Gastrocnemius medialis (tissue), 4 donors: ENCODE measurements at regions not wholly inside any gene's neighbourhood (a gene's known extent, or its start where the extent isn't known, plus 50 kb on each side); places are given as distances from the start of the nearest gene placed in this dataset.

Source experiments
- ATAC-seq, 2 donors: fragments of 150-250 bp; one replicate each; pipeline ENCODE4 v1.9.1; 2016
- DNase-seq, 2 donors: peaks; one replicate each; pipeline ENCODE4 v3.0.0-alpha.2; 2019
- H3K27ac ChIP-seq, 4 donors: fragments of 200-600 bp; sonication (generic); 1 replicate in 1 of 4; 2 replicates in 3 of 4; pipeline ENCODE4 v1.5.1; 2016 to 2018; ENCODE audit warnings: mild to moderate bottlenecking in 2 of 4, moderate library complexity in 1 of 4
- H3K27me3 ChIP-seq, 3 donors: fragments of 200-600 bp; sonication (generic) in 2 of 3; 1 replicate in 1 of 3; 2 replicates in 2 of 3; pipeline versions ENCODE4 v1.5.1 to v1.6.0; 2016 to 2019; ENCODE audit warnings: mild to moderate bottlenecking in 1 of 3, moderate library complexity in 1 of 3
- H3K36me3 ChIP-seq, 2 donors: fragments of 200-600 bp; sonication (generic) in 1 of 2; one replicate each; pipeline ENCODE4 v1.5.1; 2017 to 2018
- H3K4me1 ChIP-seq, 2 donors: fragments of 200-600 bp; sonication (generic) in 1 of 2; one replicate each; pipeline ENCODE4 v1.5.1; 2016 to 2017; ENCODE audit warnings: mild to moderate bottlenecking in 2 of 2
- H3K4me3 ChIP-seq, 4 donors: fragments of 200-600 bp; sonication (generic) in 3 of 4; 1 replicate in 1 of 4; 2 replicates in 3 of 4; pipeline ENCODE4 v1.5.1; 2016 to 2019; ENCODE audit warnings: mild to moderate bottlenecking in 2 of 4
- H3K9me3 ChIP-seq, 3 donors: fragments of 200-600 bp; sonication (generic) in 2 of 3; 1 replicate in 1 of 3; 2 replicates in 2 of 3; pipeline ENCODE4 v1.5.1; 2016 to 2019
- CTCF ChIP-seq, 5 experiments: fragments of 450-650 bp in 3 of 5; fragments of 200-600 bp in 2 of 5; sonication (generic) in 2 of 5; IDR thresholded peaks in 4 of 5; conservative IDR thresholded peaks in 1 of 5; 1 replicate in 4 of 5; 2 replicates in 1 of 5; pipeline ENCODE4 v1.5.1; 2016 to 2019; ENCODE audit warnings: antibody characterized with exemption in 5 of 5, mild to moderate bottlenecking in 3 of 5, moderate library complexity in 3 of 5
- POLR2A ChIP-seq, 2 donors: fragments of 450-650 bp; IDR thresholded peaks; one replicate each; pipeline ENCODE4 v1.6.1; 2017; ENCODE audit warnings: antibody characterized with exemption in 2 of 2, mild to moderate bottlenecking in 2 of 2, moderate library complexity in 2 of 2
- in situ Hi-C, 4 donors: fragments of 200-750 bp; cut with MboI; loops; one replicate each; pipeline versions ENCODE4 v1.15.0 to v1.8.0; 2017; ENCODE audit warnings: low sequenced_read_pairs in 4 of 4
- intact Hi-C: fragments of 100-400 bp; cut with DNase I; formaldehyde crosslinking; loops from one replicate; pipeline ENCODE4 v1.15.1; 2023; ENCODE audit warnings: low total_unique reads

GRCh38 chr3:104632947-104633346 is 733.8 kb upstream of the ALCAM start:
- ATAC-seq, result no peak
- no peaks in the 10 kb centered on the region for H3K27me3 ChIP-seq
- no peak for DNase-seq
- H3K4me1 ChIP-seq, result no peaks in the 10 kb centered on the region
- H3K36me3 ChIP-seq, result no peaks in the 10 kb centered on the region
- intact Hi-C loops (no loop called here), in situ Hi-C loops (loop anchor here in 1 of 4 donors (25.0 kb wide), 1 partner anchor 104 kb away; no protein-coding TSS in a partner anchor)
- TF ChIP-seq CTCF (IDR thresholded peaks at IDR 0.05 in 4 of 5, conservative IDR thresholded peaks at IDR 0.05 in 1 of 5) (no peak), POLR2A (IDR thresholded peaks at IDR 0.05) (no peak)
- no peak overlapping the region for H3K27ac ChIP-seq
- H3K9me3 ChIP-seq, result no peaks in the 10 kb centered on the region
- H3K4me3 ChIP-seq, result no peak overlapping the region

- intact Hi-C loops, result no loop called here
- Histone ChIP-seq H3K27me3 (no peaks in the 10 kb centered on the region), H3K4me1 (no peaks in the 10 kb centered on the region), H3K9me3 (no peaks in the 10 kb centered on the region), H3K4me3 (no peak overlapping the region), H3K27ac (no peak overlapping the region), H3K36me3 (no peaks in the 10 kb centered on the region)
- TF ChIP-seq CTCF (IDR thresholded peaks at IDR 0.05 in 4 of 5, conservative IDR thresholded peaks at IDR 0.05 in 1 of 5), result no peak
- TF ChIP-seq POLR2A (IDR thresholded peaks at IDR 0.05), result no peak
- DNase-seq, result no peak
- no peak for ATAC-seq
- in situ Hi-C loops, result loop anchor here in 1 of 4 donors (25.0 kb wide), 1 partner anchor 101 kb away; no protein-coding TSS in a partner anchor
These were observed 730.7 kb upstream of the ALCAM start for GRCh38 chr3:104635872-104636580.

GRCh38 chr3:104642827-104643226 is 723.9 kb upstream of the ALCAM start:
- intact Hi-C loops (no loop called here), in situ Hi-C loops (loop anchor here in 1 of 4 donors (25.0 kb wide), 1 partner anchor 94 kb away; no protein-coding TSS in a partner anchor)
- Histone ChIP-seq H3K27me3 (no peaks in the 10 kb centered on the region), H3K36me3 (no peaks in the 10 kb centered on the region), H3K9me3 (no peaks in the 10 kb centered on the region), H3K4me1 (no peaks in the 10 kb centered on the region), H3K4me3 (no peak overlapping the region), H3K27ac (no peak overlapping the region)
- DNase-seq (no peak), ATAC-seq (no peak)
- TF ChIP-seq CTCF (IDR thresholded peaks at IDR 0.05 in 4 of 5, conservative IDR thresholded peaks at IDR 0.05 in 1 of 5) (no peak), POLR2A (IDR thresholded peaks at IDR 0.05) (no peak)

GRCh38 chr3:104646196-104646595 is 720.5 kb upstream of the ALCAM start:
- Histone ChIP-seq H3K27me3 (no peaks in the 10 kb centered on the region), H3K4me3 (no peak overlapping the region), H3K4me1 (no peaks in the 10 kb centered on the region), H3K27ac (no peak overlapping the region), H3K9me3 (no peaks in the 10 kb centered on the region), H3K36me3 (no peaks in the 10 kb centered on the region)
- in situ Hi-C loops (loop anchor here in 1 of 4 donors (25.0 kb wide), 1 partner anchor 91 kb away; no protein-coding TSS in a partner anchor), intact Hi-C loops (no loop called here)
- DNase-seq (no peak), ATAC-seq (no peak)
- TF ChIP-seq CTCF (IDR thresholded peaks at IDR 0.05 in 4 of 5, conservative IDR thresholded peaks at IDR 0.05 in 1 of 5), result no peak
- no peak for TF ChIP-seq POLR2A (IDR thresholded peaks at IDR 0.05)
